ENCODE measurements at regions not wholly inside any gene's neighbourhood (a gene's known extent, or its start where the extent isn't known, plus 50 kb on each side); places are given as distances from the start of the nearest gene placed in this dataset.

DNA sequence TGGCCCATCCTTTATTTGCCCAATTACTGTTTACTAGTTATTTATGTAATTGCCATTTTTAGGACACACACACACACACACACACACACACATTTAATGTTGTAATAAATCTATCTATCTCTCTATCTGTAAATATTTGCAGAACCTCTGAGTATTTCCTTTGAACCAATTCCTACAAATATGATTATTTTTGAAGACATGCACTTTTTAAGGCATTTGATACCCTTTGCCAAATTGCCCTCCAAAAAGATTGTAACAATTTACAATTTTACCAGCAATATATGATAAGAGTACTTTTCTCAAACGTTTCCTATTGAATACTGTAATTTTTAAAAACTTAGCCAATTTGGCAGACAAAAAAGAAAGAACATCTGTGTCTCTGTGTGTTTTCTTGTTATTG is 143.8 kb upstream of the FOXF1 start:
- Histone ChIP-seq H3K9me1 (replicated peaks; ENCODE audit: control insufficient read depth, extremely low read depth, insufficient read depth, low read length) (no peaks in the 10 kb centered on the region), H3K4me1 (ENCODE audit: control insufficient read depth, extremely low read depth, insufficient read depth, low read length) (no peaks in the 10 kb centered on the region), H3K36me3 (ENCODE audit: control insufficient read depth in 2 of 2, extremely low read depth in 1 of 2, insufficient read depth in 2 of 2, low read length in 2 of 2) (no peaks in the 10 kb centered on the region), H3K9ac (replicated peaks; ENCODE audit: extremely low read depth, insufficient read depth, low read length) (no peak overlapping the region), H3K79me2 (ENCODE audit: control insufficient read depth, insufficient read depth, low read length) (no peaks in the 10 kb centered on the region), H3K4me3 (replicated peaks in 1 of 3; ENCODE audit: insufficient read depth in 1 of 3, low read depth in 1 of 3, low read length in 3 of 3) (no peak overlapping the region), H2AFZ (ENCODE audit: low read depth, low read length) (no peak overlapping the region), H3K9me3 (replicated peaks; ENCODE audit: control insufficient read depth, insufficient read depth, low read length) (no peaks in the 10 kb centered on the region), H3K4me2 (ENCODE audit: insufficient read depth, low read length) (no peak overlapping the region), H3K27ac (ENCODE audit: insufficient read depth, low read depth, low read length) (no peak overlapping the region), H4K20me1 (replicated peaks; ENCODE audit: control insufficient read depth, extremely low read depth, insufficient read depth, low read length) (no peaks in the 10 kb centered on the region), H3K27me3 (ENCODE audit: control insufficient read depth in 2 of 2, insufficient read depth in 2 of 2, low read length in 2 of 2) (peaks cover 7 to 14% of the 10 kb centered on the region in 2 experiments)
- FAIRE-seq (no peak), DNase-seq (ENCODE audit: low read depth, low spot score) (no peak)
- ChIA-PET POLR2A (no interaction called here), CTCF (no interaction called here)
- intact Hi-C loops (cut with micrococcal nuclease) (no loop called here), dilution Hi-C loops (cut with MboI; ENCODE audit: extremely low pct_ligation_motif_present, low sequenced_read_pairs) (no loop called here)
- BruUV-seq (replicated peaks): no TSS peak
- no peak for TF ChIP-seq GATA2 (IDR thresholded peaks at IDR 0.05; ENCODE audit: insufficient read depth, insufficient read length, low read depth, low read length)
- TF ChIP-seq POLR2A (IDR thresholded peaks at IDR 0.05; ENCODE audit: low read depth, low read length): no peak
- no peak for TF ChIP-seq JUN (IDR thresholded peaks at IDR 0.05; ENCODE audit: borderline replicate concordance, insufficient read depth, insufficient read length, low read depth)
- TF ChIP-seq EZH2 (IDR thresholded peaks at IDR 0.05; ENCODE audit: borderline replicate concordance, low read depth, low read length, severe bottlenecking): no peak
- no peak for TF ChIP-seq POLR2AphosphoS5 (IDR thresholded peaks at IDR 0.05; ENCODE audit: insufficient read depth, low read depth, low read length)
- TF ChIP-seq MYC (IDR thresholded peaks at IDR 0.05; ENCODE audit: low read depth, low read length): no peak
- TF ChIP-seq, protein P1, sequence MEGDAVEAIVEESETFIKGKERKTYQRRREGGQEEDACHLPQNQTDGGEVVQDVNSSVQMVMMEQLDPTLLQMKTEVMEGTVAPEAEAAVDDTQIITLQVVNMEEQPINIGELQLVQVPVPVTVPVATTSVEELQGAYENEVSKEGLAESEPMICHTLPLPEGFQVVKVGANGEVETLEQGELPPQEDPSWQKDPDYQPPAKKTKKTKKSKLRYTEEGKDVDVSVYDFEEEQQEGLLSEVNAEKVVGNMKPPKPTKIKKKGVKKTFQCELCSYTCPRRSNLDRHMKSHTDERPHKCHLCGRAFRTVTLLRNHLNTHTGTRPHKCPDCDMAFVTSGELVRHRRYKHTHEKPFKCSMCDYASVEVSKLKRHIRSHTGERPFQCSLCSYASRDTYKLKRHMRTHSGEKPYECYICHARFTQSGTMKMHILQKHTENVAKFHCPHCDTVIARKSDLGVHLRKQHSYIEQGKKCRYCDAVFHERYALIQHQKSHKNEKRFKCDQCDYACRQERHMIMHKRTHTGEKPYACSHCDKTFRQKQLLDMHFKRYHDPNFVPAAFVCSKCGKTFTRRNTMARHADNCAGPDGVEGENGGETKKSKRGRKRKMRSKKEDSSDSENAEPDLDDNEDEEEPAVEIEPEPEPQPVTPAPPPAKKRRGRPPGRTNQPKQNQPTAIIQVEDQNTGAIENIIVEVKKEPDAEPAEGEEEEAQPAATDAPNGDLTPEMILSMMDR (IDR thresholded peaks at IDR 0.05; ENCODE audit: extremely low read depth in 1 of 2, insufficient read depth in 1 of 2, low read depth in 1 of 2, low read length in 2 of 2): no peak
- no peak for TF ChIP-seq FOS (IDR thresholded peaks at IDR 0.05; ENCODE audit: borderline replicate concordance, insufficient read depth, low read length)
- TF ChIP-seq, protein P2, sequence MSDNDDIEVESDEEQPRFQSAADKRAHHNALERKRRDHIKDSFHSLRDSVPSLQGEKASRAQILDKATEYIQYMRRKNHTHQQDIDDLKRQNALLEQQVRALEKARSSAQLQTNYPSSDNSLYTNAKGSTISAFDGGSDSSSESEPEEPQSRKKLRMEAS (IDR thresholded peaks at IDR 0.05; ENCODE audit: insufficient read depth, insufficient read length): no peak

All from endothelial cell of umbilical vein (primary cell).